ENCODE measurements at regions not wholly inside any gene's neighbourhood (a gene's known extent, or its start where the extent isn't known, plus 50 kb on each side); places are given as distances from the start of the nearest gene placed in this dataset.
A peak's percentile ranks its signal among the peaks of the same experiment; 100 is the strongest.

DNA sequence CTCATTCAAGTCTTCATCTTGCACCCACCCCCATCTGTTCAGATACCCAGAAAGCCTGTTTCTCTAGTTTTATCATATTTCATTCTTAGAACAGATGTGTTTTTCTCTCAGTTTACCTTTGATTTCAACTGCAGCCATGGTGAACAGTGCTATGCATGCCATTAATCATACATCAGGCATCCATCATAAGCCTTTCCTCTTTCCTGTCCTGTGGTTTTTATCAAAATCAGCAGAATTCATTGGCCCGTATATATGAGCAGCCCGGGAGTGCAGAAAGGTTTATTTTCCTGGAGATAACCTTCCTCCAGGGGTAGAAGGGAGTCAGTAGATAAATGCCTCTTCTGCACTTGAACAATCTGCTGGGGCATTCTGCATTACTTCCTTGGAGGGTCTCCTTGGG lies 65.7 kb downstream of the IL21 start:
- H3K36me3 Mint-ChIP-seq: no peaks in the 10 kb centered on the region
- ATAC-seq (ENCODE audit: low read depth): no peak
- H3K4me1 Mint-ChIP-seq: no peaks in the 10 kb centered on the region
- peaks cover 5% of the 10 kb centered on the region for H3K27me3 Mint-ChIP-seq
- H3K27ac Mint-ChIP-seq: no peak overlapping the region
- DNase-seq (ENCODE audit: low spot score in 2 of 2): no peak
- no peak overlapping the region for H3K4me3 Mint-ChIP-seq
- peaks cover 2% of the 10 kb centered on the region for H3K9me3 Mint-ChIP-seq

DNA sequence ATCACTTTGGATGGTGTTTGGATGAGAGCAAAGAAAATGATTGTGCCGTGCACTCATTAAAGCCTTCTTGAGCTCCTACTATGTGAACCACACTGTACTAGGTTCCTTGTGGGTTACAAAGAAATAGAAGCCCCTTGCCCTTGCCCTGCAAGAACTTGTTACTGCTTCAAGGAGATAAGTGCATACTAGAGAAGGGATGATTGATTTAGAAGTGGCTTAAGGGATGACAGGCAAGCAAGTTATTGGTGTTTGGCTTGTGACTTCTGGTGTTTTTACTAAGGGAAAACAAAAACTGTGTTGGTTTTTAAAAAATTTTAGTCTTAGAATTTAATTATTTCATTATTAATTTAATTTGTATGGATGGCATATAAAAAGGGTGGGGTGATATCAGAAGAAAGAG lies 67.4 kb downstream of the IL21 start:
- ATAC-seq (ENCODE audit: low read depth): no peak
- no peak for DNase-seq (ENCODE audit: low spot score in 2 of 2)
- Mint-ChIP-seq H3K4me1 (no peaks in the 10 kb centered on the region), H3K4me3 (no peak overlapping the region), H3K27me3 (peaks cover 5% of the 10 kb centered on the region), H3K27ac (no peak overlapping the region), H3K36me3 (no peaks in the 10 kb centered on the region), H3K9me3 (no peaks in the 10 kb centered on the region)

DNA sequence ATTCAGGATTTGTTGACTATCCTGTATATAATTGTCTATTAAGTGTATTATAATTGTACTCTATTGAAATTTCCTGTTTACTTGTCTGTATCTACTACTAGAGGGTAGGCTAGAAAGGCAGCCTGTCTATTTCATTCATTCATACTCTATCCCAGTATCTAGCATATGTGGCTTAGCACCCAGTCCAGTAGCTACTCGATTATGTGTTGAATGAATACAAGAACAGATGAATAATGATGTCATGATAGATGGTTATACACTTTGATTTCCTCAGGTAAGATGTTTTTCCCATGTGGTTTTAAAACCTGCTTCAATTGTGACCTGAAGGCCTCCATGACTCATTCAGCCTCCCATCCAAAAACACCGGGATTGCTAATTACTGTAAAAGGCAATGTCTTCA lies 68.0 kb downstream of the IL21 start:
- Mint-ChIP-seq H3K4me1 (no peaks in the 10 kb centered on the region), H3K9me3 (no peaks in the 10 kb centered on the region), H3K27me3 (peaks cover 5% of the 10 kb centered on the region), H3K4me3 (no peak overlapping the region), H3K36me3 (no peaks in the 10 kb centered on the region), H3K27ac (no peak overlapping the region)
- no peak for DNase-seq (ENCODE audit: low spot score in 2 of 2)
- ATAC-seq (ENCODE audit: low read depth): no peak

DNA sequence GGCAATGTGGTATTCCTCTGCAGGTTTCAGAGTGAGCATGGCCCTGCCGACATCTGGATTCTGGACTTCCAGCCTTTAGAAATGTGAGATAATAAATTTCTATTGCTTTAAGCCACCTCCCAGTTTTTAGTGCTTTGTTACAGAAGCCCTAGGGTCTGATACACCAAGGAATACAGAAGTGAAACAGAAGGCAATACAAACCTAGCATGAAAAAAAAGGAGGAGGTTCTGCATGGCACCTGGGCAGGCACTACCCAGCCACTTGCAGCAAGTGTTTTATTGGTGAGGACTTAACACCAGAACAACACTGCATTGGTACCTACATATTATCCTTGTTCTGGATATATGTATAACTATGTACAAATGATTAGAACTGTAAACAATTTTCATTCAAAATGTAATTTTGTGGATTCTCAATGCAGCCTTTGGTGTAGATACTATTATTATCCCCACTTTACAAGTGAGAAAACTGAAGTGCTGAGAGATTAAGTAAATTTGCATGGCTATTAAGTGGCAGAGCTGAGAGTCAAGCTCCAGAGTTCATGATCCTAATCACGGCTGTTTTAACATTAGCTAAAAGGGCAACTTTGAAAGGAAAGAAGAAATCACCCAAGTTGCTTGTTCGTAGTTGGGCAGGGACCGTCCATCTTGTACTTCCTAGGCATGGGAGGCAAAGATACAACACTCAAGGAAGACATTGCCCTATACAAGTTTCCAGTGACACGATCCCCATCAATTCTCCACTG lies 71.8 kb downstream of the IL21 start:
- Mint-ChIP-seq H3K4me3 (no peak overlapping the region), H3K27ac (no peak overlapping the region), H3K36me3 (no peaks in the 10 kb centered on the region), H3K9me3 (no peaks in the 10 kb centered on the region), H3K4me1 (no peaks in the 10 kb centered on the region), H3K27me3 (peaks cover 1% of the 10 kb centered on the region)
- peak; percentile 32 for ATAC-seq (ENCODE audit: low read depth)
- no peak for DNase-seq (ENCODE audit: low spot score in 2 of 2)

DNA sequence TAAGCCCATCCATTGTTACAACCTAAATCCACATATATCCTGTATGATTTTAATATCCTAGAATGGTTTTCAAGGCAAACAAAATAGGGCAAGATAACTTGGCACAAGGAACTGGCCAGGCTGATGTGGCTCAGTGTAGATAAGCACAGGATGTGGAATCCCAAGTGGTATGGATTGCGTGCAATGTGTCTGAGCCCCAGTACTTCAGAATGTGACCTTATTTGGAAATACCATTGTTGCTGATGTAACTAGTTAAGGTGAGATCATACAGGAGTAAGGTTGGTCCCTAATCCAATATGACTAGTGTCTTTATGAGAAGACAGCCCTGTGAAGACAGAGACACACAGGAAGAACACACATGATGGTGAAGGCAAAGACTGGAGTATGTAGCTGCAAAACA lies 72.4 kb downstream of the IL21 start:
- Mint-ChIP-seq H3K9me3 (no peaks in the 10 kb centered on the region), H3K27ac (no peak overlapping the region), H3K27me3 (no peaks in the 10 kb centered on the region), H3K4me3 (no peak overlapping the region), H3K36me3 (no peaks in the 10 kb centered on the region), H3K4me1 (no peaks in the 10 kb centered on the region)
- no peak for DNase-seq (ENCODE audit: low spot score in 2 of 2)
- no peak for ATAC-seq (ENCODE audit: low read depth)

DNA sequence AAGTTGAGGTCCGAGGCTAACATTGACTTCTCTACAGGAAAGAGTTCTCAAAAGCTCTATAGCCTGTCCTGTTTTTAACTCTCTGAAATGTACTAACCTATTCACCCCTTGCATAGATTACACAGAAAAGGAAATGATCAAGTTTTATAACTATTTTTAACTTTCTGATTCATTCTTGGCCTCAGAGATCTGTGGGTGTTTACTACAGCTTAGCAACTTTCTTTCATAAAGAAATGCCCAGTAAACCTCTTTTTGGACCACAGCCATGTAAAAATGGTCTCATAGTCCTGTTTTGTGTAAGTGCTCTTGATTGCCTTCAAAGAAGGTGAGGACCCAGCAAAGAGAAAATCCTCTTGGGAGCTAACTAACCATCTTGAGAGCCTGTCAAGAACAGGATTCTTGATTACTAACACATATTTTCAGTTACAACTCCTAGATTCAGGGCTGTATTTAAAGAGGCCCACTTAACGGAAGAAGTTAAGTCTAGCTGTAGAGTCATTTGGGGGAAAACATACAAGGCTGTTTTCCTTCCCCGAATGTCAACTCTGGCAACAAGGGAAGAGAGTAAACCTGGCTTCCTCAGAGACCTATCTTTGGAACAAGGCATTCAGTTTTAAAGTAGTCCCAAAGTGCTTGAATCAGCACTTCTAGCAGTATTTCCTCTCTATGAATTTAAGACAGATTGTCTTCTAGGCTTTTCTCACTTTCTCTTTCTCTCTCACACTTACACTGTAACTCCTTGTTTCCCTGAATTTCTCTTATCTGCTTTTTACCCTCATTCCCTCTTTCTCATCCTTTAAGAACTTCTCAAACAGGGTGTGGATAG lies 78.2 kb downstream of the IL21 start:
- no peaks in the 10 kb centered on the region for H3K9me3 Mint-ChIP-seq
- DNase-seq (ENCODE audit: low spot score in 2 of 2) (no peak), ATAC-seq (ENCODE audit: low read depth) (no peak)
- H3K4me1 Mint-ChIP-seq: no peaks in the 10 kb centered on the region
- no peaks in the 10 kb centered on the region for H3K36me3 Mint-ChIP-seq
- H3K27me3 Mint-ChIP-seq: no peaks in the 10 kb centered on the region
- no peak overlapping the region for H3K4me3 Mint-ChIP-seq
- no peak overlapping the region for H3K27ac Mint-ChIP-seq

DNA sequence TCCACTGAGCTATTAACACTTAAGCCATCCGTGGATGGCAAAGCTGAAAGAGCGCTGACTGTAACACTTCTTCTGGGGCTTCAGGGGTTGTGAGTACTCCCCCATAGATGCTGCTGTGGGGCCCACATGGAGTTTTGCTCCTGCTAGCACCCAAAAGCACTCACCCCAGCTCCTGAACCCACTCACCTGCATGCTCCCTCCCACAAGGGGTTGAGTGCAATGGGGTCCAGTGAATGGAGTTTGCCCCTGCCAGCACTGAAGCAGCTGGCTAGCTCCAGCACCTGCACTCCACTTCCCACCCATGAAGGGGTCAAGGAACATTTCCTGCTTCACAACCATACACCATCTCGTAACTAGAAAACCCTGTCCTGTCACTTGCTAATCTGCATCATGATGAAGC lies 78.9 kb downstream of the IL21 start:
- Mint-ChIP-seq H3K27me3 (no peaks in the 10 kb centered on the region), H3K36me3 (no peaks in the 10 kb centered on the region), H3K27ac (no peak overlapping the region), H3K4me3 (no peak overlapping the region), H3K9me3 (no peaks in the 10 kb centered on the region), H3K4me1 (no peaks in the 10 kb centered on the region)
- DNase-seq (ENCODE audit: low spot score in 2 of 2) (no peak), ATAC-seq (ENCODE audit: low read depth) (no peak)

DNA sequence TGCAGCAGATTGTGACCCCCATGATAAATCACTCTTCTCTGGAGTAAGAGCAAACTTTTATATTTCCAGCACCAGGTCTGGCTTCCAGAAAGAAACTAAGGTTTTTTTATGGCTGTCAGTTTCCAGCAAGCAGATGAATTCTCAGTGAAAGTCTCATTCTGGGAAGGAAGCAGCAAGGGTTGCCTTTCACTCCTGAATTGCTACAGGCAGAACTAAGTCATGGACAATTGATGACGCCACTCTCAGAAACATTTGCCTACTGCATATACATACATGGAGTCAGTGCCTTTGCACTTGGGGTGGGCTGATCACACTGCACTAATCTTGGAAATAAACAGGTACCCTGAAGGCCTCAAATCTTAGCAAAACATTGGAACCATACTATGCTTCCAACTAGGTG lies 80.0 kb downstream of the IL21 start:
- no peak for ATAC-seq (ENCODE audit: low read depth)
- no peak overlapping the region for H3K4me3 Mint-ChIP-seq
- no peaks in the 10 kb centered on the region for H3K27me3 Mint-ChIP-seq
- H3K4me1 Mint-ChIP-seq: no peaks in the 10 kb centered on the region
- no peaks in the 10 kb centered on the region for H3K36me3 Mint-ChIP-seq
- H3K27ac Mint-ChIP-seq: no peak overlapping the region
- H3K9me3 Mint-ChIP-seq: no peaks in the 10 kb centered on the region
- DNase-seq (ENCODE audit: low spot score in 2 of 2): no peak

DNA sequence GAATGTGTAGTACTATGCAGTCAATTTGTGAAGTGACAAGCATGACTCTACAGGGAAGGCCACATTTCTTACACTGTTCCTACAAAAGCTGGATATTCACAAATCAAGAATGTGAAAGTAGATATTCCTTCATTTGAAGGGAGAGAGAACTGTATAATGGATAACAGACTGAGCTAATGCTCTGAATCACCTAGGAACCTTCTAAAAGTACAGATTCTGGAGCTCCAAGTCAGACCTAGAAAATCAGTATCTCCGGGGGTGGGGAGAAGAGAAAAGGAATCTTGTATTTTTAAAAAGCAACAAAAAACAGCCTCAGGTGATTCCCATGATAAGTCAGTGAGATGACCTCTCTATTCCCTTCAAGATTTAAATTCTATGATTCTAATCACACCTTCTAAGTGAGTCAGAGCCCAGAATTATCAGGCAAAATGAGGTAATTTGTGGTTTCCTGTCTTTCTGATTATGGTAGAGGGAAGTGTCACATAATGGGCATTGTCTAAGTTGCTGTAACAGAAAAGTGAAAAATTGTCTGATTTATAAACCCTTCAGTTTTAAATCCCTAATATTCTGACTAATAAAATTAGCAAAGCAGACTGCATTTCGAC lies 80.9 kb downstream of the IL21 start:
- Mint-ChIP-seq H3K27me3 (no peaks in the 10 kb centered on the region), H3K4me3 (no peak overlapping the region), H3K27ac (no peak overlapping the region), H3K36me3 (no peaks in the 10 kb centered on the region), H3K4me1 (no peaks in the 10 kb centered on the region), H3K9me3 (no peaks in the 10 kb centered on the region)
- ATAC-seq (ENCODE audit: low read depth): no peak
- DNase-seq (ENCODE audit: low spot score in 2 of 2): no peak

DNA sequence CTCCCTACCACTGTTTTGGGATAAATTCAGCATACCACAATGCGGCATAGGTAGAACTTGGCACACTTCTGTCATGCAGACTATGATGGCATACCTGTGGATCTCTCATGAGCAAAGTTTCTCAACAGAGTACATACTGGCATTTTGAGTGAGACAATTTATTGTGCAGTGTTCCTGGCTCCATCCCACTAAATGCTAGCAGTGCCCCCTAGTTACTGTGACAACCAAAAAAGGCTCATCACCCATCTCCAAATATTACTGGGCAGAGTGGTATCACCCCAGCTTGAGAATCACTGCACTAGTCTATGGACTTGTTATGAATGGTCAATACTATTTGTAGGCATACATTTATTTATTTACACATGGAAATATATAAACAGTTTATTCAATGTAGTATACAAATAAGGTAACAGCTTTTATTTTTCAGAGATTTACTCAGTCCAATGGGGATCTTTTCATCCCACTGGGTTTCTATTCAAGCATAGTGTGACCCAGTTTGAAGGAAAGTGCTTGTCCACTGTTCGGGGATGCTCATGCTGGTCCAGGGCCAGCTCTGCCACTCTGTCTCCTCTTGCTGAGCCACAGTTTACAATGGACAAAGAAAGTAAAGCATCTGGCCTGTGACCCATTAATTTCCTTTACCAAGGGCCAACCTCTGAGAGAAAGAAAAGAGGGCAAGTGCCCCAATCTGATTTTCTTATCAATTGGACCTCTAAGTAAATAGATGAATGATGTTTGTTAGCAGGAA lies 81.0 kb upstream of the IL2 start:
- Mint-ChIP-seq H3K27ac (no peak overlapping the region), H3K4me1 (no peaks in the 10 kb centered on the region), H3K9me3 (no peaks in the 10 kb centered on the region), H3K36me3 (no peaks in the 10 kb centered on the region), H3K4me3 (no peak overlapping the region), H3K27me3 (no peaks in the 10 kb centered on the region)
- ATAC-seq (ENCODE audit: low read depth) (no peak), DNase-seq (ENCODE audit: low spot score in 2 of 2) (no peak)

DNA sequence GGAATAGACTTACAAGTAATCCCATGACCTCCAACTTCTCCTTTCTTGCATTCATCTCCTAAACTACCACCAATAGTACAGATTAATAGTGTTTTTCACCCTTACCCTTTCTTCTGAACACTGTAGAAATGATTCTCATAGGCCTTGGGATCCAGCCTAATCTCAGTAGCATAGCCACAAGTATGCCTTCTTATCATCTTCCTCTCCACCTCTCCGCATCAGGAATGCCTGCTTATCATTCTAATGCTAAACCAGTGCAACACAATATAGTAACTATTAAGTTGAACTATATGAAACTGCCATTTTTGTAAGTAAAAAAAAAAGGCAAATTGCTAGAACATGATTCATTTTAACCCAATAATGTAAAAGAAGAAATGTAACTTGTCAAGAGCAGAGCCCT lies 79.5 kb upstream of the IL2 start:
- H3K27me3 Mint-ChIP-seq: no peaks in the 10 kb centered on the region
- H3K27ac Mint-ChIP-seq: no peak overlapping the region
- DNase-seq (ENCODE audit: low spot score in 2 of 2) (no peak), ATAC-seq (ENCODE audit: low read depth) (no peak)
- H3K4me3 Mint-ChIP-seq: no peak overlapping the region
- H3K36me3 Mint-ChIP-seq: no peaks in the 10 kb centered on the region
- no peaks in the 10 kb centered on the region for H3K9me3 Mint-ChIP-seq
- no peaks in the 10 kb centered on the region for H3K4me1 Mint-ChIP-seq

DNA sequence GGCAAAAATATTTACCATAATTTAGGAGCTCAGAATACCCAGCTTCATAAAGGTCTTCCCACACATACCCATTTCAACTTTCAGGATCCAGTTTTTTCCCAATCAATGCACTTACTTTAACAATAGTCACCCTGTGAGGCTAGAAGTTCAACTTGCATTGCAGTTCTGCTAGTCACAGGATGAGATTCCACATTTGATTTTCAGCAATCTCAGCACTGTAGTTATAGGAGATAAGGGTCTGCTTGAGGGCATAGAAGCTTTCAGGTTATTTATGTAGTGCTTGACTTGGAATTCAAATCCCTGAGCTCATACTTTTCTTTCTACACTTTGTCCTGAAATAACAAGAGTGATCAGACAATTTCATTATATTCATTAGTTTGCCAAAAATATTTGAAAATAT lies 78.3 kb upstream of the IL2 start:
- no peaks in the 10 kb centered on the region for H3K9me3 Mint-ChIP-seq
- ATAC-seq (ENCODE audit: low read depth) (no peak), DNase-seq (ENCODE audit: low spot score in 2 of 2) (no peak)
- no peak overlapping the region for H3K27ac Mint-ChIP-seq
- H3K4me1 Mint-ChIP-seq: no peaks in the 10 kb centered on the region
- H3K36me3 Mint-ChIP-seq: no peaks in the 10 kb centered on the region
- H3K4me3 Mint-ChIP-seq: no peak overlapping the region
- H3K27me3 Mint-ChIP-seq: peaks cover under 1% of the 10 kb centered on the region

DNA sequence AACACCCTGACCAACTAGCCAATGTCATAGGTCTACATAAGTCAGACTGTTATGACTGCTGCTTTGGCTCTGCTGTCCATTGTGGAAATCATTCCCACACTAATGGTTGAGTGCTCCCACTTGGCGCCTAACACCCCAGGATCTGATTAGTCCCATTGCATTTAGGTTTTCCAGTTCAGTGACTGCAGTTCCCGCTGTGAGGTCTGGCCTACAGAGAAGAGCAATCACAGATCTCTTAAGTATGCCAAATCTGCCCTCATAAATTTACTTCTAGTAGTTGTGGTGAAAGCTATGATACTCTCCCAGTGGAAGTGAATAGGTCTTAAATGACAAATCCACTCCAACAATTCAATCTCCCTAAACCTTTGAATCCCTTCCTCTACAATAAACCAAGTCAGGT lies 77.3 kb upstream of the IL2 start:
- Mint-ChIP-seq H3K27ac (no peak overlapping the region), H3K4me3 (no peak overlapping the region), H3K4me1 (no peaks in the 10 kb centered on the region), H3K27me3 (peaks cover 1% of the 10 kb centered on the region), H3K9me3 (no peaks in the 10 kb centered on the region), H3K36me3 (no peaks in the 10 kb centered on the region)
- ATAC-seq (ENCODE audit: low read depth): no peak
- no peak for DNase-seq (ENCODE audit: low spot score in 2 of 2)

DNA sequence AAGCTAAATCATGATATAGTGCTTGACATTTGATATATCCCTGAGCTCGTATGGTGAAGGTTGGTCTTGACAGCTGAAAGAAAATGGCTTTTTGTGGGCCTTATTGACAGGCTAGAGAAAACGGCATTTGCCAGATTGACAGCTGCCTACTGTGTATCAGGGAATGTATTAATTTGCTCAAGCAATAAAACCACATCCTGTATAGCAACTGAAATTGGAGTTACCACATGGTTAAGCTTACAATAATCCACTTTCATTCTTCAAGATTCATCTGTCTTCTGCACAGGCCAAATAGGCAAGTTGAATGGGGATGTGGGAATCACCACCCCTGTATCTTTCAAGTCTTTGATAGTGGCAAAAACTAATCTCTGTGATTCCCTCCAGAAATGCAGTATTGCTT lies 76.2 kb upstream of the IL2 start:
- no peaks in the 10 kb centered on the region for H3K9me3 Mint-ChIP-seq
- H3K4me3 Mint-ChIP-seq: no peak overlapping the region
- peaks cover 2% of the 10 kb centered on the region for H3K27me3 Mint-ChIP-seq
- no peak for DNase-seq (ENCODE audit: low spot score in 2 of 2)
- no peak for ATAC-seq (ENCODE audit: low read depth)
- no peak overlapping the region for H3K27ac Mint-ChIP-seq
- no peaks in the 10 kb centered on the region for H3K4me1 Mint-ChIP-seq
- no peaks in the 10 kb centered on the region for H3K36me3 Mint-ChIP-seq
